ENCODE measurements at regions not wholly inside any gene's neighbourhood (a gene's known extent, or its start where the extent isn't known, plus 50 kb on each side); places are given as distances from the start of the nearest gene placed in this dataset. TPM values are rescaled to one million over a fixed set of nuclear protein-coding genes. Genes with fewer than 3 reads are reported as not detected.

Small RNA genes lying in the stretch of these regions (small RNA-seq; reads per million reads assigned to genes)
- not detected for gene AL359999.1 (ENCODE audit: insufficient read length, low read depth, low replicate concordance)
